ENCODE measurements at regions not wholly inside any gene's neighbourhood (a gene's known extent, or its start where the extent isn't known, plus 50 kb on each side); places are given as distances from the start of the nearest gene placed in this dataset.
"Not testable (repeated sequence)": the region's sequence is repeated elsewhere in the genome, so short reads cannot be mapped to it uniquely, and the experiment has no call there.

DNA sequence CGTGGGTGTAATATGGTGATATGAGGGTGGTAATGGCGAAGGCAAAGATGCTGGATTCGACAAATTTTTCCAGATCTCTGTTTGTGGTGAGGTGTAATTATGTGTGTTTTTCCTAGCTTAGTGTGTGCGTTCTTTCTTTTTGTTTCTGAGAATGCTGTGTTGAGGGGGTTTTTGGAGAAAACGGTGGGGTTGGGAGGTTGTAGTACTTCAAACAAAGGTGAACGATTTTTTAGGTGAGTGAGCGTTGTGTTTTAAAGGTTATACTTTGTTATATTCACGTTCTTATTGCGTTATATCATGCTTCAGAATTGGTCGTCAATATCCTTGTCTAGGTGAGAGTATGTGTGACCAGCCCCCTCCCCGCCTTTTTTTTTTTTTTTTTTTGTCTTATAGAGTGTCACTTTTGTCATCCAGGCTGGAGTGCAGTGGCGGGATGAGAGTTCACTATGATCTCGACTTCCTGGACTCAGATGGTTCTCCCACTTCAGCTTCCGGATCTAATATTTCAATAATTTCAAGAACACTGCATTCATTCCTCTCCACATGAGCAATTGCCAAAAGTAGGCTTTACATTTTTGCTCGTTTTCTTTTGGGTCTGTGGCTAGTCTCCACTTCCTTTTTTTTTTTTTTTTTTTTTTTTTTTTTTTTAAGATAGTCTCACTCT lies 82.2 kb upstream of the RNU2-1 start:
- no peak for DNase-seq

DNA sequence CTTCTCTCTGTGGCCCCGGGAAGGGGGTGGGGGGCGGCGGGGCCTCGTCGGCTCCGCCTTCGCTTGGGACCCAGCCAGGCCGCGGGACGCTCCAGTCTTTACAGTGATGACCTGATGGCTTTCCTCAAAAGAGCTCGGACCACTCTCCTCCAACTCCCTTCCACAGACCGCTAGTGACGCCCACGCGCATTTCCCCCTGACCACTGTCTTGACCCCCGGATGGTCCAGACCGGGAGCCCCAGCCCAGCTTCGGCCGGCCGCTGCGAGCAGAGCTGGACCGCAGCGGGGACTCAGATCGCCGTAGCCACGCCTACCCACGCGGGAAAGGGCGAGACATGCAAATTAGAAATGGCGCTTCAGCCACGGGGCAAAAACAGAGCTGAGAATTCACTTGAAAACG lies 81.6 kb upstream of the RNU2-1 start:
- no peak for DNase-seq

DNA sequence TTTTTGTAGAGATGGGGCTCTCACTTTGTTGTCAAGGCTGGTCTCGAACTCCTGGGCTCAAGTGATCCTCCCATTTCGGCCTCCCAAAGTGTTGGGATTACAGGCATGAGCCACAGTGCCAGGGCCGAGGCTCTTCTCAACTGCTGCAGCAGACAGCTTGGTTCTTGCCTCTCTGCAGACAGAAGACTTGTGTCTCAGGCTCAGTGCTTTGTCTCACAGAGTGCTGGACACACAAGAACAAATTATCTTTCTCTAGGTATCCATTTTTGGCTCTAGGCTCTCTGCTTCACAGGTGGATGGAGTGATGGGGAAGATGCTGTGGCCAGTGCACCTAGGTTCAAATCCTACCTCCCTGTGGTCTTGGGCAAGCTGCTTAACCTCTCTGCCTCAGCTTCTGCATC lies 80.8 kb upstream of the RNU2-1 start:
- DNase-seq, result no peak

DNA sequence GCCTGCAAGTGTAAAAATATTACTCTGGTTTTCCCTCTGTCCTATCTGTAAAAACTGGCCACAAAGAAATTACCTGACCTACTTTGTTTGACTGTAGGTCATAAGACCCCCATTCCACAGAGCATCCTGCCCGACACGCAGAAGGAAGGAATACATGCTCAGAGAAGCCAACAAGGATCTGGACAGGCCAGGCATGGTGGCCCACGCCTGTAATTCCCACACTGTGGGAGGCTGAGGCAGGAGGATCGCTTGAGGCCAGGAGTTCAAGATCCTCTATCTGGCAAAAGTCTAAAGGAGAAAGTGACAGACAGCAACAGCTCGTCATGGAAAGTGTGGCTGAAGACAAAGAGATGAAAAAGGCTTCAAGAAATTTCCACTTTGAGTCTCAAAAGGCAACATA lies 78.2 kb upstream of the RNU2-1 start:
- DNase-seq, result no peak

DNA sequence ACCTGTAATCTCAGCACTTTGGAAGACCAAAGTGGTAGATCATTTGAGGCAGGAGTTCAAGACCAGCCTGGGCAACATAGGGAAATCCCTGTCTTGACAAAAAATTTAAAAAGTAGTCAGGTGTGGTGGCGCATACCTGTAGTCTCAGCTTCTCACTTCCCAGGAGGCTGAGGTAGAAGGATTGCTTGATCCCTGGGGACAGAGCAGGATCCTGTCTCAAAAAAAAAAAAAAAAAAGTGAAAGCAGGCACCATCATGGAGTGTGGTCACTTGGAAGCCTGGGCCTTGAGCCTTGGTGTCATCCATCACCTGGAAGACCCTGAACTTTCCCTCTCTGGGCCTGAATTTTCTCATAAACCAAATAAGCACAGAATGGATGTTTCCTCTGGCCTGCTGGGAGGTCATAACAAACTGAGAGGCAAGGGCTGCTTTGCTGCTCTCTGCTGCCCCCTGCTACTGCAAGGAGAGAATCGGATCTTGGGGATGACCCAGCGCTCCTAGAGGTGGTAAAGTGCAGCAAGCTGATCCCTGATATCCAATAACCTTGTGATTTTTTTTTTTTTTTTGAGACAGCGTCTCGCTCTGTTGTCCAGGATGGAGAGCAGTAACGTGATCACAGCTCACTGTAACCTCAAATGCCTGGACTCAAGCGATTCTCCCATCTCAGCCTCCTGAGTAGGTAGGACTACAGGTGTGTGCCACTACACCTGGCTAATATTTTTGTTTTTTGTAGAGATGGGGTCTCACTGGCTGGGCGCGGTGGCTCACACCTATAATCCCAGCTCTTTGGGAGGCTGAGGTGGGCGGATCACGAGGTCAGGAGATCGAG lies 75.9 kb upstream of the RNU2-1 start:
- DNase-seq, result no peak

DNA sequence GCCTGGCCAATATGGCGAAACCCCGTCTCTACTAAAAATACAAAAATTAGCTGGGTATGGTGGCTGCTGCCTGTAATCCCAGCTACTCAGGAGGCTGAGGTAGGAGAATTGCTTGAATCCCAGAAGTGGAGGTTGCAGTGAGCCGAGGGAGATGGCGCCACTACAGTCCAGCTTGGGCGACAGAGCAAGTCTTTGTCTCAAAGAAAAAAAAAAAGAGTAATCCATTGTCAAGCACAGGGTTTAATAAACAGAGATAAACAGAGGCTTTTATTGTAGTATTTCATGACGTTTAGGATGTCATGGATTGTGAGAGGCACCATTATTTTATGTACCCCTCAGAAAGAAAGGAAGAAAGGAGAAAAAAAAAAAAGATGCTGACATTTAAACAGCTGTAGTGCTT lies 75.2 kb upstream of the RNU2-1 start:
- DNase-seq, result no peak

DNA sequence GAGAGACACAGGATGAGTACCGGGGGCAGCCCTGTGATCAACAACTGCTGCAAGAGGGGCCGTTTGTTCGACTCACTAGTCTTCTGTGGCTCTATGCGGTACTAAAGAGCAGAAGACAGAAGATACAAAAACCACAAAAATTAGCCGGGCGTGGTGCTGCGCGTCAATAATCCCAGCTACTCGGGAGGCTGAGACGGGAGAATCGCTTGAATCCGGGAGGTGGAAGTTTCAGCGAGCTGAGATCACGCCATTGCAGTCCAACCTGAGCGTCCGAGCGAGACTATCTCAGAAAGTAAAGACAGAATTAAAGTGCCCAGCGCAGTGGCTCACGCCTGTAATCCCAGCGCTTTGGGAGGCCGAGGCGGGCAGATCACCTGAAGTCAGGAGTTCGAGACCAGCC lies 71.0 kb upstream of the RNU2-1 start:
- DNase-seq, result not testable (repeated sequence)

DNA sequence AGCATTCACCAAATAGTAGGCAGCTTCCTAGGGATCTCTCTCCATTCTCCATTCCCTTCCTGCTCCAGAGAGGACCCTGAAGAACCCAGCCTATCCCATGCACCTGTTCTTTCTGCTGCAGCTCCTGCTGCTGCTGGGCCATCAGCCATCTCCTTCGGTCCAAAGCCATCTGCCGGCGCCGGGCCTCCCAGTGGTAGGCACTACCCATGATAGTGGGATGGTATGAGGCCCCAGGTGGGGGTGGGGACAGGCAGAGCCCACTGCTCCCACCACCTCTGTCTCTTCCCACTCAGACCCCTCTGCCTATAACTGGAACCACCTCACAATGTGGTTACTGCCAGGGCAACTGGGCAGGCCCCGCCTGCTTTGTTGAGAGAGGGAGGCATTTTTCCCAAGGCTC lies 69.3 kb upstream of the RNU2-1 start:
- not testable (repeated sequence) for DNase-seq

DNA sequence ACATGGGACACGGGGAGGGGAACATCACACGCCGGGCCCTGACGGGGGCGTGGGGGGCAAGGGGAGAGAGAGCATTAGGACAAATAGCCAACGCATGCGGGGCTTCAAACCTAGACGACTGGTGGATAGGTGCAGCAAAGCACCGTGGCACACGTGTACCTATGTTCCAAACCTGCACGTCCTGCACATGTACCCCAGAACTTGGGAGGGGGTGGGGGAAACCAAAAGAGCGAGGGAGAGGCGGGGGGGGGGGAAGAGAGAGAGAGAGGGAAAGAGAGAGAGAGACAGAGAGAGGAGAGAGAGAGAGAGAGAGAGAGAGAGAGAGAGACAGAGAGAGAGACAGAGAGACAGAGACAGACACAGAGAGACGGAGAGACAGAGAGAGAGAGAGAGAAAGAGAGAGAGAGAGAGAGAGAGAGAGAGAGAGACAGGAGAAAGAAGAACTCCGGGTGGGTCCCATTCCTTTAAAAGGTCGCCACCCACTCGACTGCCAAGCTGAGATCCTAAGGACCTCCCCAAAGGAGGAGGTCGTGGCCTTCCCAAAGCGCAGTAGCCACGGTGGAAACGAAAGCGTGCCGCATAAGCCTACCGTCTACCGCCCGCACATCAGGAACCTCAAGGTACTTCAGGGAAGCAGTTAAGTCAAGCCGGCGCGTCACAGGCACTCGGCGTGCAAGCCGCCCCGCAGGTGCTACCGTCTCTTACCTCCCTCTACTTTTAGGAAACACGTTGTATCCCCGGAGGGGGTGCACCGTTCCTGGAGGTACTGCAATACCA lies 65.7 kb upstream of the RNU2-1 start:
- DNase-seq, result not testable (repeated sequence)

DNA sequence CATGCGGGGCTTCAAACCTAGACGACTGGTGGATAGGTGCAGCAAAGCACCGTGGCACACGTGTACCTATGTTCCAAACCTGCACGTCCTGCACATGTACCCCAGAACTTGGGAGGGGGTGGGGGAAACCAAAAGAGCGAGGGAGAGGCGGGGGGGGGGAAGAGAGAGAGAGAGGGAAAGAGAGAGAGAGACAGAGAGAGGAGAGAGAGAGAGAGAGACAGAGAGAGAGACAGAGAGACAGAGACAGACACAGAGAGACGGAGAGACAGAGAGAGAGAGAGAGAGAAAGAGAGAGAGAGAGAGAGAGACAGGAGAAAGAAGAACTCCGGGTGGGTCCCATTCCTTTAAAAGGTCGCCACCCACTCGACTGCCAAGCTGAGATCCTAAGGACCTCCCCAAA lies 55.9 kb upstream of the RNU2-1 start:
- DNase-seq, result not testable (repeated sequence)

DNA sequence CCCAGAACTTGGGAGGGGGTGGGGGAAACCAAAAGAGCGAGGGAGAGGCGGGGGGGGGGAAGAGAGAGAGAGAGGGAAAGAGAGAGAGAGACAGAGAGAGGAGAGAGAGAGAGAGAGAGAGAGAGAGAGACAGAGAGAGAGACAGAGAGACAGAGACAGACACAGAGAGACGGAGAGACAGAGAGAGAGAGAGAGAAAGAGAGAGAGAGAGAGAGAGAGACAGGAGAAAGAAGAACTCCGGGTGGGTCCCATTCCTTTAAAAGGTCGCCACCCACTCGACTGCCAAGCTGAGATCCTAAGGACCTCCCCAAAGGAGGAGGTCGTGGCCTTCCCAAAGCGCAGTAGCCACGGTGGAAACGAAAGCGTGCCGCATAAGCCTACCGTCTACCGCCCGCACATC lies 49.8 kb upstream of the RNU2-1 start:
- not testable (repeated sequence) for DNase-seq
